T-cell (primary cell): ENCODE measurements at regions not wholly inside any gene's neighbourhood (a gene's known extent, or its start where the extent isn't known, plus 50 kb on each side); places are given as distances from the start of the nearest gene placed in this dataset.

Experiments used
- ATAC-seq, 4 experiments: fragments of 200-7000 bp in 3 of 4; fragments of 150-1000 bp in 1 of 4; cut with Tn5 transposase; replicated peaks in 1 of 4; 1 replicate in 3 of 4; 2 replicates in 1 of 4; pipeline ENCODE4 v1.10.0; 2021; ENCODE audit warnings: moderate library complexity in 3 of 4, mild to moderate bottlenecking in 2 of 4, moderate number of reproducible peaks in 1 of 4
- CTCF ChIA-PET, 2 donors: fragments of 300-600 bp; sonication (Branson Sonifier 250); formaldehyde crosslinking; loops; one replicate each; lab custom pipeline; 2022; ENCODE audit warnings: antibody characterized with exemption in 2 of 2; lab: Charles Lee
- POLR2A ChIA-PET, 2 donors: fragments of 300-600 bp; sonication (Branson Sonifier 250); formaldehyde crosslinking; loops; one replicate each; lab custom pipeline; 2022; ENCODE audit warnings: antibody characterized with exemption in 2 of 2; lab: Charles Lee
- DNase-seq, 35 experiments: peaks; one replicate each; pipeline versions ENCODE4 v3.0.0 to v3.0.0-alpha.2; 2013 to 2023
- H3K27ac ChIP-seq: one replicate; pipeline ENCODE4 v1.5.1; 2013; ENCODE audit warnings: low read length
- H3K27me3 ChIP-seq, 2 experiments: replicated peaks in 1 of 2; 1 replicate in 1 of 2; 2 replicates in 1 of 2; pipeline versions ENCODE4 v1.6.1 to v1.7.0; 2013; ENCODE audit warnings: low read length in 1 of 2, mixed read lengths in 1 of 2; ENCODE audit not compliant: control insufficient read depth in 2 of 2, insufficient read depth in 2 of 2; ENCODE audit errors: extremely low read depth in 1 of 2
- H3K36me3 ChIP-seq, 2 donors: 1 replicate in 1 of 2; 2 replicates in 1 of 2; pipeline versions ENCODE4 v1.6.1 to v1.7.0; 2013; ENCODE audit warnings: low read length in 1 of 2; ENCODE audit not compliant: control insufficient read depth in 2 of 2, insufficient read depth in 1 of 2; ENCODE audit errors: extremely low read depth in 1 of 2
- H3K4me1 ChIP-seq, 2 experiments: 1 replicate in 1 of 2; 2 replicates in 1 of 2; pipeline versions ENCODE4 v1.6.1 to v1.7.0; 2013; ENCODE audit warnings: low read length in 2 of 2, mixed read lengths in 1 of 2; ENCODE audit not compliant: insufficient read depth in 2 of 2, control insufficient read depth in 1 of 2; ENCODE audit errors: extremely low read depth in 1 of 2
- H3K4me3 ChIP-seq, 2 donors: 1 replicate in 1 of 2; 2 replicates in 1 of 2; pipeline versions ENCODE4 v1.5.1 to v1.7.0; 2013; ENCODE audit warnings: mild to moderate bottlenecking in 2 of 2, low read length in 1 of 2, moderate library complexity in 1 of 2; ENCODE audit not compliant: control insufficient read depth in 1 of 2; ENCODE audit errors: extremely low read depth in 1 of 2
- H3K9me3 ChIP-seq: 2 replicates; pipeline ENCODE4 v1.7.0; 2013
- H3K27ac Mint-ChIP-seq, 2 donors: one replicate each; pipeline ENCODE4 v1.8.0; 2020 to 2021; ENCODE audit warnings: mild to moderate bottlenecking in 2 of 2, mixed read lengths in 2 of 2
- H3K27me3 Mint-ChIP-seq, 2 donors: one replicate each; pipeline ENCODE4 v1.8.0; 2021 to 2022; ENCODE audit warnings: mixed read lengths in 2 of 2
- H3K36me3 Mint-ChIP-seq: one replicate; pipeline ENCODE4 v1.8.0; 2021; ENCODE audit warnings: mixed read lengths
- H3K4me1 Mint-ChIP-seq, 3 donors: one replicate each; pipeline ENCODE4 v1.8.0; 2020 to 2022; ENCODE audit warnings: mixed read lengths in 3 of 3, mild to moderate bottlenecking in 1 of 3
- H3K4me3 Mint-ChIP-seq, 3 donors: one replicate each; pipeline ENCODE4 v1.8.0; 2020 to 2022; ENCODE audit warnings: mild to moderate bottlenecking in 3 of 3, mixed read lengths in 3 of 3, moderate library complexity in 3 of 3
- H3K9me3 Mint-ChIP-seq, 3 donors: one replicate each; pipeline ENCODE4 v1.8.0; 2020 to 2022; ENCODE audit warnings: mixed read lengths in 3 of 3
- WGBS: methylation state at CpG from one replicate; pipeline ENCODE4 v1.1.5; 2013; ENCODE audit warnings: missing lambda C conversion rate; ENCODE audit not compliant: insufficient coverage; 5-methylcytosine and 5-hydroxymethylcytosine counted together

- no peaks in the 10 kb centered on the region for H3K27me3 Mint-ChIP-seq
- no peaks in the 10 kb centered on the region for H3K9me3 Mint-ChIP-seq
- no peaks in the 10 kb centered on the region for H3K9me3 ChIP-seq
- no peak overlapping the region for H3K27ac Mint-ChIP-seq
- H3K4me3 ChIP-seq = no peak overlapping the region
- ChIA-PET POLR2A (interaction anchor here in 1 of 2 donors (0.6 kb wide), 1 partner anchor 211 kb away, joined by 3 read pairs; no protein-coding TSS in a partner anchor), CTCF (interaction anchor here (0.5 to 0.6 kb wide), 2 partner anchors 266 to 408 kb away, joined by 3 to 4 read pairs; no protein-coding TSS in a partner anchor)
- H3K4me1 ChIP-seq = peaks cover 22 to 36% of the 10 kb centered on the region in 2 experiments
- H3K27me3 ChIP-seq = no peaks in the 10 kb centered on the region
- DNase-seq (no peak), ATAC-seq (no peak)
- H3K36me3 Mint-ChIP-seq = no peaks in the 10 kb centered on the region
- WGBS = 67% methylated on average over 3 of the region's 6 CpGs
- no peaks in the 10 kb centered on the region for H3K36me3 ChIP-seq
- H3K27ac ChIP-seq = no peak overlapping the region
- peaks cover 58 to 88% (median 69%) of the 10 kb centered on the region in 3 donors for H3K4me1 Mint-ChIP-seq
- no peak overlapping the region for H3K4me3 Mint-ChIP-seq
These were observed 322.5 kb upstream of the GATB start for GRCh38 chr4:152083338-152083737.

- ChIA-PET POLR2A (interaction anchor here in 1 of 2 donors (1.6 kb wide), 1 partner anchor 20 kb away, joined by 8 read pairs; no protein-coding TSS in a partner anchor), CTCF (interaction anchor here in 1 of 2 donors (0.7 kb wide), 1 partner anchor 104 kb away, joined by 3 read pairs; no protein-coding TSS in a partner anchor)
- no peak for DNase-seq
- peaks cover 68 to 92% (median 82%) of the 10 kb centered on the region in 3 donors for H3K4me1 Mint-ChIP-seq
- Histone ChIP-seq H3K4me3 (no peak overlapping the region), H3K4me1 (peaks cover 28 to 41% of the 10 kb centered on the region in 2 experiments), H3K36me3 (peaks cover 0 to 3% of the 10 kb centered on the region in 2 donors), H3K27me3 (no peaks in the 10 kb centered on the region), H3K9me3 (no peaks in the 10 kb centered on the region), H3K27ac (peak overlapping the region; percentile 8)
- H3K4me3 Mint-ChIP-seq = peak overlapping the region in 1 of 3 donors; percentile 38
- ATAC-seq = no peak
- peaks cover 4% of the 10 kb centered on the region for H3K36me3 Mint-ChIP-seq
- WGBS = 91% methylated on average over 2 of the region's 5 CpGs
- peak overlapping the region; percentile 66 to 95 for H3K27ac Mint-ChIP-seq
- peaks cover 0 to 8% (median 0%) of the 10 kb centered on the region in 3 donors for H3K9me3 Mint-ChIP-seq
- H3K27me3 Mint-ChIP-seq = no peaks in the 10 kb centered on the region
These were observed 320.2 kb upstream of the GATB start for GRCh38 chr4:152081024-152081423.

- Mint-ChIP-seq H3K36me3 (peaks cover 4% of the 10 kb centered on the region), H3K4me3 (peak overlapping the region in 2 of 3 donors; percentile 17 to 70), H3K4me1 (peaks cover 67 to 88% (median 80%) of the 10 kb centered on the region in 3 donors), H3K27ac (peak overlapping the region; percentile 95 to 97), H3K27me3 (no peaks in the 10 kb centered on the region), H3K9me3 (peaks cover 0 to 8% (median 0%) of the 10 kb centered on the region in 3 donors)
- ChIA-PET CTCF (interaction anchor here in 1 of 2 donors (1.0 to 1.1 kb wide), 2 partner anchors 18 to 290 kb away, joined by 3 to 4 read pairs; no protein-coding TSS in a partner anchor), POLR2A (interaction anchor here in 1 of 2 donors (0.9 kb wide), 1 partner anchor 21 kb away, joined by 3 read pairs; no protein-coding TSS in a partner anchor)
- Histone ChIP-seq H3K4me1 (peaks cover 26 to 32% of the 10 kb centered on the region in 2 experiments), H3K9me3 (no peaks in the 10 kb centered on the region), H3K36me3 (peaks cover 0 to 3% of the 10 kb centered on the region in 2 donors), H3K4me3 (peak overlapping the region in 1 of 2 donors; percentile 29), H3K27me3 (no peaks in the 10 kb centered on the region), H3K27ac (peak overlapping the region; percentile 73)
- DNase-seq (peak in 34 of 35 experiments; percentile 20 to 68 (median 44)), ATAC-seq (peak; percentile 88 to 99 (median 97))
- 0% methylated on average over 4 of the region's 6 CpGs for WGBS
These were observed 318.9 kb upstream of the GATB start for GRCh38 chr4:152079543-152080293.

- Histone ChIP-seq H3K4me3 (no peak overlapping the region), H3K4me1 (peaks cover 26 to 32% of the 10 kb centered on the region in 2 experiments), H3K36me3 (peaks cover 0 to 3% of the 10 kb centered on the region in 2 donors), H3K9me3 (no peaks in the 10 kb centered on the region), H3K27me3 (no peaks in the 10 kb centered on the region), H3K27ac (peak overlapping the region; percentile 73)
- CTCF ChIA-PET = interaction anchor here (0.6 to 1.1 kb wide), 4 partner anchors 19 to 372 kb away, joined by 3 to 4 read pairs (median 3); no protein-coding TSS in a partner anchor
- no peaks in the 10 kb centered on the region for H3K27me3 Mint-ChIP-seq
- no peak for ATAC-seq
- no peak for DNase-seq
- H3K36me3 Mint-ChIP-seq = peaks cover 4% of the 10 kb centered on the region
- H3K4me3 Mint-ChIP-seq = peak overlapping the region in 1 of 3 donors; percentile 70
- H3K4me1 Mint-ChIP-seq = peaks cover 70 to 92% (median 82%) of the 10 kb centered on the region in 3 donors
- H3K27ac Mint-ChIP-seq = peak overlapping the region; percentile 95 to 97
- POLR2A ChIA-PET = interaction anchor here in 1 of 2 donors (0.9 kb wide), 1 partner anchor 22 kb away, joined by 3 read pairs; no protein-coding TSS in a partner anchor
- WGBS = no CpG with 5 or more reads among the region's 3 CpGs
- peaks cover 0 to 8% (median 0%) of the 10 kb centered on the region in 3 donors for H3K9me3 Mint-ChIP-seq
These were observed 318.3 kb upstream of the GATB start for GRCh38 chr4:152079079-152079478.

GRCh38 chr4:152077582-152077981 is 316.8 kb upstream of the GATB start:
- no peak overlapping the region for H3K27ac ChIP-seq
- ChIA-PET POLR2A (no interaction called here), CTCF (no interaction called here)
- H3K27me3 Mint-ChIP-seq = no peaks in the 10 kb centered on the region
- H3K4me3 ChIP-seq = no peak overlapping the region
- H3K27me3 ChIP-seq = no peaks in the 10 kb centered on the region
- peaks cover 71 to 82% (median 77%) of the 10 kb centered on the region in 3 donors for H3K4me1 Mint-ChIP-seq
- 96% methylated on average over 2 of the region's 2 CpGs for WGBS
- H3K9me3 ChIP-seq = no peaks in the 10 kb centered on the region
- peaks cover 26 to 32% of the 10 kb centered on the region in 2 experiments for H3K4me1 ChIP-seq
- H3K36me3 Mint-ChIP-seq = peaks cover 4% of the 10 kb centered on the region
- no peak overlapping the region for H3K4me3 Mint-ChIP-seq
- H3K9me3 Mint-ChIP-seq = peaks cover 0 to 8% (median 0%) of the 10 kb centered on the region in 3 donors
- peak overlapping the region in 1 of 2 donors; percentile 45 for H3K27ac Mint-ChIP-seq
- DNase-seq (no peak), ATAC-seq (no peak)
- peaks cover 0 to 3% of the 10 kb centered on the region in 2 donors for H3K36me3 ChIP-seq

GRCh38 chr4:152075253-152075928 is 314.6 kb upstream of the GATB start:
- no peak for DNase-seq
- Histone ChIP-seq H3K27ac (no peak overlapping the region), H3K4me3 (no peak overlapping the region), H3K9me3 (no peaks in the 10 kb centered on the region), H3K4me1 (peaks cover 21 to 22% of the 10 kb centered on the region in 2 experiments), H3K36me3 (peaks cover 0 to 3% of the 10 kb centered on the region in 2 donors), H3K27me3 (no peaks in the 10 kb centered on the region)
- no peak for ATAC-seq
- Mint-ChIP-seq H3K36me3 (peaks cover 4% of the 10 kb centered on the region), H3K27ac (peak overlapping the region in 1 of 2 donors; percentile 55), H3K4me3 (no peak overlapping the region), H3K9me3 (peaks cover 0 to 8% (median 0%) of the 10 kb centered on the region in 3 donors), H3K27me3 (no peaks in the 10 kb centered on the region), H3K4me1 (peaks cover 57 to 66% (median 59%) of the 10 kb centered on the region in 3 donors)
- 94% methylated on average over 6 of the region's 8 CpGs for WGBS
- ChIA-PET CTCF (no interaction called here), POLR2A (no interaction called here)
